ENCODE measurements at regions not wholly inside any gene's neighbourhood (a gene's known extent, or its start where the extent isn't known, plus 50 kb on each side); places are given as distances from the start of the nearest gene placed in this dataset.
"Not testable (repeated sequence)": the region's sequence is repeated elsewhere in the genome, so short reads cannot be mapped to it uniquely, and the experiment has no call there.

- no peak for DNase-seq (ENCODE audit: low spot score)
These were observed 1148.1 kb upstream of the ACO1 start for GRCh38 chr9:31236344-31236743.

DNA sequence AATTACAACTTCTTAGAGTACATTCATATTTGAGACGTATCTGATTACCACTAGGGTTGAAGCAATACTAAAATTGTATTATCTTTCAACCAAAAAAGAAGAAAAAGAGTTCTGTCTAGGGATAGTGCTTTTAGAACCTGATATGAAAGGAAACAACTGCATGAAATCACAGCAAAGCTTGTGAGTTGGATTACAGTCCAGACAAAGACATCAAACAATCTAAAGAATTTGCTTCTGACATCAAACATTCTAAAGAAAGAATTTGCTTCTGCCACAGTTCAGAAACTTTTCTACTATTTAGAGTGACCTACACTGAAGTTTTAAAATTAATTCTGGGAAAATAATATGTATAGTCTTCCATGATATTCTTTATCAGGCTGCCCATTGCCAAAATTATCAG lies 1141.1 kb upstream of the ACO1 start:
- no peak for DNase-seq (ENCODE audit: low spot score)

DNA sequence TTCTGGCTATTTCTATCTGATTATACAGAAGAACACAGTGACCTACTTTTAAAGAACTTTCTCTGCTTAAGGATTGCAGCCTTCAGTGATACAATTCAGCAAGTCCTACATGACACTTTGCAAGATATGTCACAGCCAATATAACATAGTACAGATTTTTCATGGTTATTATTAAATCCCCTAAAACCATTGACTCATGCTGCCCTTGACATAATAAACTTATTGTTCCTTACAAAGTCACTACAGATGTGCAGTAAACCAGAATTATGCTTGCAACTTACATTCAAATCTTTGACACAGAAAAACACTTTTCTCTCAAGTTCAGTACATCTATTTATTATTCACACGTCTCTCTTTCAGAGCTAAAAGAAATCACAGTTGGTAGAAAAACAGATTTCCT lies 1136.3 kb upstream of the ACO1 start:
- no peak for DNase-seq (ENCODE audit: low spot score)

- no peak for DNase-seq (ENCODE audit: low spot score)
These were observed 1133.1 kb upstream of the ACO1 start for GRCh38 chr9:31251386-31251785.

DNA sequence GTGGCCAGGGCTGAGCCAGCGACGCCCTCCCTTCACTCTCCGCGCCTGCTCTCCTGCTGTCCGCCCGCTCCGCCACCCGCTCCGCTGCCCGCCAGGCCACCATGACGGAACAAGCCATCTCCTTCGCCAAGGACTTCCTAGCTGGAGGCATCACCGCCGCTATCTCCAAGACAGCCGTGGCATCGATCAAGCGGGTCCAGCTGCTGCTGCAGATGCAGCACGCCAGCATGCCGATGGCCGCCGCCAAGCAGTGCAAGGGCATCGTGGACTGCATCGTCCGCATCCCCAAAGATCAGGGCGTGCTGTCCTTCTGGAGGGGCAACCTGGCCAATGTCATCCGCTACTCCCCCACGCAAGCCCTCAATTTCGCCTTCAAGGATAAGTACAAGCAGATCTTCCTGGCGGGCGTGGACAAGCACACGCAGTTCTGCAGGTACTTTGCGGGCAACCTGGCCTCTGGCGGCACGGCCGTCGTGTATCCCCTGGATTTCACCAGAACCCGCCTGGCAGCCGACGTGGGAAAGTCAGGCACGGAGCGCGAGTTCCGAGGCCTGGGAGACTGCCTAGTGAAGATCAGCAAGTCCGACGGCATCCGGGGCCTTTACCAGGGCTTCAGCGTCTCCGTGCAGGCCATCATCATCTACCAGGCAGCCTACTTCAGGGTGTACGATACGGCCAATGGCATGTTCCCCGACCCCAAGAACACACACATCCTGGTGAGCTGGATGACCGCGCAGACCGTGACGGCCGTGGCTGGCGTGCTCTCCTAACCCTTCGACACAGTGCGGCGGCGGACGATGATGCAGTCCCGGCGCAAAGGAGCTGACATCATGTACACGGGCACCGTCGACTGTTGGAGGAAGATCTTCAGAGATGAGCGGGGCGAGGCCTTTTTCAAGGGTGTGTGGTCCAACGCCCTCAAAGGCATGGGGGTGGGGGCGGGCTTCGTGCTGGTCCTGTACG lies 1130.4 kb upstream of the ACO1 start:
- no peak for DNase-seq (ENCODE audit: low spot score)

- no peak for DNase-seq (ENCODE audit: low spot score)
These were observed 1129.2 kb upstream of the ACO1 start for GRCh38 chr9:31255211-31255610.

- no peak for DNase-seq (ENCODE audit: low spot score)
These were observed 1124.6 kb upstream of the ACO1 start for GRCh38 chr9:31259824-31260223.

- no peak for DNase-seq (ENCODE audit: low spot score)
These were observed 1111.8 kb upstream of the ACO1 start for GRCh38 chr9:31272456-31273295.

DNA sequence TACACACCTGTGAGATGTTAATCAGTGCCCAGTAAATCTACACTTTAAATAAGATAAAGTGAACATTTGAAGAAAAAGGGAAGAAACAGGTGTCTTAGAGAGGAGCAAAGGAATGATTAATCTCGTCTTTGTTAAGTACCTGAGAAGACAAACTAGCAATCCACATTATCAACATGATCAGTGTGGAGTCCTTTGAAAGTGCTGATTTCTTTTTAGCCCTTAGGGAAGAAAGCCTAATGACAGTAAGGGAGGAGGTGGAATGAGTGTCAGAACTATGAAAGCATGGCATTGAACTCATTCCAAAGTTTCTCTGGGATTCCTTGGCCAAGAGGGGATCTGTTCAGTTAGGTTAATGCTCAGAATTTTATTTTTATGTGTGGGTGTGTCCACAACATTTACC lies 1109.0 kb upstream of the ACO1 start:
- DNase-seq (ENCODE audit: low spot score), result no peak

DNA sequence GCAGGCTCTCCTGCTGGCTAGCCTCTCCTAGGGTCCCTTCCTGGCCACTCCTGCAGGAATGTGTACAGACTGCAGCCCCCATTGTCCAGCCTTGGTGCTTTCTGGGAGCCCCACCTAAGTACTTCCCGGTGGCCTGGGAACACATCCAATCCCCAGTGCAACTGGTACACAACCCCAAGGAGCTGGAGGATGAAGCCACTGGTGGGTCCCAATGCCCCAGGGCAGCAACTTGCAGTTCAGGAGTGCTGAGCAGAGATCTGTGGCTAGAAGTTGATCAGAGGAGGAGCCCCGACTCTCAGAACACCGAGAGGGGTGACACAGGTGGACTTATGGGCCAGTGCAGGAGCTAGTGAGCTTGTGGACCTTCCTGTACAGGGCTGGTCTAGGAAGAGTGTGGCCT lies 1093.7 kb upstream of the ACO1 start:
- DNase-seq (ENCODE audit: low spot score), result no peak

DNA sequence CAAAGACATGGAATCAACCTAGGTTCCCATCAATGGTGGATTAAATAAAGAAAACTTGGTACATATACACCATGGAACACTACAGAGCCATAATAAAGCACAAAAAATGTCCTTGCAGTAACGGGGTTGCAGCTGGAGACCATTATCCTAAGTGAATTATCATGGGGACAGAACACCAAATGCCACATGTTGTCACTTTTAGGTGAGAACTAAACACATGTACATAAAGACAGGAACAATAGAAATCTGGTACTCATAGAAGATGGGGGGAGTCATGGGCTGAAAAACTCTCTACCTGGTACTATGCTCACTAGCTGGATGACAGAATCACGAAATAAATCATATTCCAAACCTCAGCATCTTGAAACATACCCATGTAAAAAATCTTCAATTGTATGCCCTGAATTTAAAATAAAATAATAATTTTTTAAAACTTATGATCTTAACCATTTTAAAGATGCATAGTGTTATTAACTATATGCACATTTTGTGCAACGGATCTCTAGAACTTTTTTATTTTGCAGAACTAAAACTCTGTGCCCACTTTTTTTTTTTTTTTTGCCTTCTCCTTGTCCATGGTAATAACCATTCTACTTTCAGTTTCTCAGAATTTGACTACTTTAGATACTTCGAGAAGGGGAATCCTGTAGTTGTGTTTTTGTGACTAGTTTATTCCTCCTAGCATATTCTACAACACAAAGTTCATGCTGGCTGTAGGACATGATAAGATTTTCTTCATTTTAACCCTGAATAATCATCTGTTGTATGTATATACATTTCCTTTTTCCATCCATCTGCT lies 1081.6 kb upstream of the ACO1 start:
- DNase-seq (ENCODE audit: low spot score), result no peak

GRCh38 chr9:31304576-31304975 lies 1079.9 kb upstream of the ACO1 start:
- no peak for DNase-seq (ENCODE audit: low spot score)

DNA sequence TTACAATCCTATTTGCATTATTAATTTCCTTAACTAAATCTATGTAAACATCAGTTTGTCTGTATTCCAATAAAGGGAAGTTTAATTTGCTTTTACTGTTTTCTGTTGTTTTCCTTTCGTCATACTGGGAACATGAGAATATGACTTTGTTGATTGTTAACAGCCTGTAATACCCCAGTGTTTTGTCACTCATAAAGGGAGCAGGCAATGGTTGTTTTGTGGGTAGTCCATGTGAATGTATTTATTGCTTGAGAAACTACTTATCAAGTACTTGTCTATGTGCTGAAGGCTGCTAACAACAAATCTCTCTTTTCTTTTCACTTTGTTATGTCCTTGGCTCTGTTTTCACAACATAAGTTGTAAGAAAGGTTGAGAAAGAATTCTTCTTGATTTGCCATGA lies 1070.2 kb upstream of the ACO1 start:
- no peak for DNase-seq (ENCODE audit: low spot score)

DNA sequence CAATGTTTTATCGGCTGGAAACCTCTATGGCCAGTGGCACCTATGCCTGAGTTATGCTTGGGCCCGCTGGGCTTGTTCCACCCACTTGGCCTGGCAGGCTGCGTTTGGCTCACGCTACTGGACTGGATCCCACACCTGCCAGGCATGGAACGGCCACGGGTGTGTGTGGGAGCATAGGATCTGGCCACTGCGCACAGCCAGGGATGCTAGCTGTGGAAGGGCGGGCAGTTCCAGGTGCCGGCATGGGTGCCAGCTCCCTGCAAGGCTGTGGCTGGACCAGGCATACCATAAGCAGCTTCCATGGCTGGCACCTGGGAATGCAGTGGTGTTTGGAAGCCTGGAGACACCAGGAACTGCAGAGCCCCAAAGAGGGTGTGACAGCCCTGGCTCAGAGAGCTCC lies 1063.9 kb upstream of the ACO1 start:
- no peak for DNase-seq (ENCODE audit: low spot score)

- no peak for DNase-seq (ENCODE audit: low spot score)
These were observed 1063.2 kb upstream of the ACO1 start for GRCh38 chr9:31321256-31321655.

DNA sequence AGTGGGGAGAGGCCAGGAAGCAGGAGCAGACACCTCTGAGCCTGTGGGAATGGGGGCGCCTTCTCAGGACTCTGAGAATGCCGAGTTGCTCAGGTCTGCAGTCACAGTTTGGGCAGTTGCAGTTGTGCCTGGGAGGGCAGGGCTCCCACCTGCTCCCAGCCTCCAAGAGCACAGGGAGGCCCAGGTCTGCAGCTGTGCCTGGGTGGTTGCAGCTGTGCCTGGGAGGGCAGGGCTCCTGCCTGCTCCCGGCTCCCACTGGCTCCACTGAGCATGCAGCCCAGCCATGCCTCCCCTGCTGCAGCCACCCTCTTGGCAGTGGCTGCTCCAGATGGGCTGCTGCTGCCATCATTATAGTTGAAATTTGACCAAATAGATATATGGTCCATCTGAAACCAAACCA lies 1062.8 kb upstream of the ACO1 start:
- DNase-seq (ENCODE audit: low spot score), result no peak

GRCh38 chr9:31323726-31324444 lies 1060.6 kb upstream of the ACO1 start:
- DNase-seq (ENCODE audit: low spot score), result no peak

DNA sequence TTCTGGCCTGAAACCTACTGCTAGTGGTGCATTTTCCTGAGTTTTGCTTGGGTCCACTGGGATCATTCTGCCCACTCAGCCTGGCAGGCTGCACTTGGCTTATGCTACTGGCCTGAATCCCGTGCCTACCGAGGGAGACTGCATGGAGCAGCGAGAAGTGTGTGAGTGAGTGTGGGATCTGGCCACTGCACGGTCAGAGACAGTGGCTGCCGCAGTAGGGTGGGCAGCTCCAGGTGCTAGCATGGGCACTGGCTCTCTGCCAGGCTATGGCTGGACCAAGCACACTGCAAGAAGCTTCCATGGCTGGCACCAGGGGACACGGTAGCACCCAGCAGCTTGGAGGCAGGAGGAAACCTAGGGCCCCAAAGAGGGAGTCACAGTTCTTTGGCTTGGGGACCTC lies 1058.7 kb upstream of the ACO1 start:
- no peak for DNase-seq (ENCODE audit: low spot score)

- DNase-seq (ENCODE audit: low spot score), result not testable (repeated sequence)
These were observed 1057.6 kb upstream of the ACO1 start for GRCh38 chr9:31326883-31327282.

DNA sequence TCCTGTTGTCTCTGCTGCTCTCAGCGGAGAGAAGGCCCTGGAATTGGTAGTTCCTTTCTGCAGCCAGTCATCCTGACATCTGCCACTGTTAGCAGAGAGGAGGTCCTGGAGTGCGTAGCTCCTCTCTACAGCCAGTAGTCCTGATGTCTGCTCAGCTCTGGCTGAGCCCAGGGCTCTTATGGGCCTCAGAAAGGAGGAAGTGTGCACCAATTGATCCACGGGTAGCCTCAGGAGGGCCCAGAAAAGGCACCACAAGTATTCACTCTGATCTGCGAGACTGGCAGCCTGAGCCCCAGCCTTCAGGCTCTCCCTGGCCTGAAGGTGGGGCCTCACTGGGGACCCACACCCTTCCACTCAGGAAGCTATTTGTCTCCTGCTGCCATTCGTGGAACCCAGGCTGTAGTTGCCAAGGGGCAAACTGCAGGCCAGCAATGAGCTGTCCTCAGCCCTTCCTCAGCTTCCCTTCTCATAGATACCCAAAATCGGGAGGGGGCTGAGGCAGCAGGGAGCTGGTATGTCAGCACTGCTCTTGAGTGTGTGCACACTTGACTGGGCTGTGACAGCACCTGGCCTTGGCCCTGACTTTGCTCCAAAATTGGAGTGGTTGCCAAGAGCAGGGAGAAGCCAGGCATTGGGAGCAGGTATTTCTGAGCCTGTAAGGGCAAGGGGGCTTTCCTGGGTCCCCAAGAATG lies 1049.5 kb upstream of the ACO1 start:
- no peak for DNase-seq (ENCODE audit: low spot score)
